Osteocyte (in vitro differentiated cells): ENCODE measurements at regions not wholly inside any gene's neighbourhood (a gene's known extent, or its start where the extent isn't known, plus 50 kb on each side); places are given as distances from the start of the nearest gene placed in this dataset.
A peak's percentile ranks its signal among the peaks of the same experiment; 100 is the strongest.
"Not testable (repeated sequence)": the region's sequence is repeated elsewhere in the genome, so short reads cannot be mapped to it uniquely, and the experiment has no call there.

ENCODE experiments used
- DNase-seq: peaks from one replicate; pipeline ENCODE4 v3.0.0; 2021; ENCODE audit warnings: mixed read lengths; ENCODE audit not compliant: unreplicated experiment; ENCODE audit errors: extremely low spot score
- H3K27ac Mint-ChIP-seq: one replicate; pipeline ENCODE4 v1.8.0; 2021; ENCODE audit warnings: mild to moderate bottlenecking, mixed read lengths; ENCODE audit not compliant: unreplicated experiment
- H3K27me3 Mint-ChIP-seq: one replicate; pipeline ENCODE4 v1.8.0; 2021; ENCODE audit warnings: mixed read lengths; ENCODE audit not compliant: unreplicated experiment
- H3K36me3 Mint-ChIP-seq: one replicate; pipeline ENCODE4 v1.8.0; 2021; ENCODE audit warnings: mixed read lengths; ENCODE audit not compliant: unreplicated experiment
- H3K4me1 Mint-ChIP-seq: one replicate; pipeline ENCODE4 v1.8.0; 2021; ENCODE audit warnings: mixed read lengths; ENCODE audit not compliant: unreplicated experiment
- H3K4me3 Mint-ChIP-seq: one replicate; pipeline ENCODE4 v1.8.0; 2021; ENCODE audit warnings: mild to moderate bottlenecking, moderate library complexity, mixed read lengths; ENCODE audit not compliant: unreplicated experiment
- H3K9me3 Mint-ChIP-seq: one replicate; pipeline ENCODE4 v1.8.0; 2021; ENCODE audit warnings: mixed read lengths; ENCODE audit not compliant: unreplicated experiment
- TF ChIP-seq, protein P1 (sequence below): fragments of 200-600 bp; sonication (generic); IDR thresholded peaks from 2 replicates; pipeline ENCODE4 v1.5.0; 2021; ENCODE audit warnings: antibody characterized with exemption, mild to moderate bottlenecking, moderate library complexity

DNA sequence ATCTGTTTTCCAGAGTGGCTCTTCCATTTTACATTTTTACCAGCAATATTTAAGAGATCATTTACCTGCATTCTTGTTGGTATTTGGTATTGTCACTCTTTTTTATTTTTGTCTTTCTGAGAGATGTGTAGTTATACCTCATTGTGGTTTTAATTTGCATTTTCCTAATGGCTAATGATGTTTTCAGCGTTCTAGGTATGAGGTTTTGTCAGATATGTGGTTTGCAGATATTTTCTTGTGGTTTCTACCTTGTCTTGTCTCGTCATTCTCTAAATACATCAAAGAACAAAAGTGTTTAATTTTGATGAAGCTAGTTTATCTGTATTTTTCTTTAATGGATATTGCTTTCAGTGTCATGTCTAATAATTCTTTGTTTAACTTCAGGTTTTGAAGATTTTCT lies 110.9 kb upstream of the PLGLB1 start:
- not testable (repeated sequence) for H3K27me3 Mint-ChIP-seq, H3K36me3 Mint-ChIP-seq, H3K4me3 Mint-ChIP-seq, DNase-seq, H3K4me1 Mint-ChIP-seq, H3K27ac Mint-ChIP-seq, H3K9me3 Mint-ChIP-seq

DNA sequence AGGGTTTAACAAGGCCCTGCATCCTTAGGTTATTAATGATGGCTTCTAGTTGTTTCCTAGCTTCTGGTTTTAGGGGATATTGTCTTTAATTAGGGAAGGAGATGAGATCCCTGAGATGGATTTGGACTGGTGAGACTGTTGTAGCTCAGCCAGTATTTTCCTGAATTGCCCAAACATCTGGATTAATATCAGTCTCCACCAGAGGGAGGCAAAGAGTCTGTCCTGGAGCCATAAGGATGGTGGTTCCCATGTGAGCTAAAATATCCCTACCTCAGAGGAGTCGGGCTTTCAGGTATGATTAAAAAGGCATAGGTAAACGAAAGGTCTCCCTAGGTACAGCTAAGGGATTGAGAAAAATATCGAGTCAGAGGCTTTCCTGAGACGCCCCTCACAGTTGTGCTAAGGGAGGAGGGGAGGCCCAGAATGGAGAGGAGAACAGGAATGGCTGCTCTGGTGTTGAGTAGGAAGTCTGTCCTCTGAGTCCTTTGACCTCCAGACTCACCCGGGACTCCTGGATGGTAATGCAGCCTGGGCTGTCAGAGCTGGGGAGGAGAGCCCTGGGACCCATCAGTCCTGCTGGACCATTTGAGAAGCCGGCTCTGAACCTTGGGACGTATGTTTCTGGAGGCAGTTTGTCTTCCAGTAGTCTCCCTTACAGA lies 130.3 kb upstream of the PLGLB1 start:
- not testable (repeated sequence) for H3K27ac Mint-ChIP-seq, H3K36me3 Mint-ChIP-seq, H3K4me1 Mint-ChIP-seq, H3K9me3 Mint-ChIP-seq, H3K4me3 Mint-ChIP-seq, DNase-seq
- peaks cover 22% of the 10 kb centered on the region for H3K27me3 Mint-ChIP-seq

DNA sequence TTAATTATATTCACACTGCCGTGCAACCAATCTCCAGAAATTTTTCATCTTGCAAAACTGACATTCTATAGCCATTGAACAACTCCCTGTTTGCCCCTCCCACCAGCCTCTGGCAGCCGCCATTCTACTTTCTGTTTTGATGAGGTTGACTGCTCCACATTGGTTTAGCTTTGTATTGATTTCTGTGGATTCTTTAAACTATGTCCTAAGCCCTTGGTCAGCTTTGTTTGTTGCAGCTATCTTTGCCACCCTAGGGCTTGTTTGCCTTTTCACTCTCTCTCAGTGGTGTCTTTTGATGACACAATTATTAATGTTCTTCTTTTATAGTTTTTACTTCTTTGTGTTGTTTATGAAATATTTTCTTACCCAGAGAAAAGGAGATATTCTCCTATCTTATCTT lies 152.8 kb upstream of the PLGLB1 start:
- not testable (repeated sequence) for H3K4me3 Mint-ChIP-seq, H3K27ac Mint-ChIP-seq, H3K9me3 Mint-ChIP-seq, H3K36me3 Mint-ChIP-seq, DNase-seq, H3K4me1 Mint-ChIP-seq, H3K27me3 Mint-ChIP-seq

DNA sequence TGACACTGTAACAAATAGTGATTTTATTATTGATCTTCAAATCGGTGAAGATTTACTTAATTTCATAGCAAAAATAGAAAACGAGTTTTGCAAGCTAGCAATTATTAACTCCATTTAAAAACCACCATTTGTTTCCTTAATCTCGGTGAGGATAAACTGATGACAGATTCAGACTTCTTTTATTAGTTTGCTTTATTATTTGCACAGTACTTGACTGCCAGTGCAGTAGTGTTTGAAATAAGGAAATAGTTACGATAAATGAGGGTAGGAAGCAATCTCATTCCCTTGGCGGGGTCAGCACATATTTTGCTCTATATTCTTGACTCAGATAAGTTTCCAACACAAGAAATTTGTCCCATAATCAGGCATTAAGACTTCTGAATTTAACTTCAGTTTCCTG lies 161.7 kb upstream of the PLGLB1 start:
- not testable (repeated sequence) for H3K4me3 Mint-ChIP-seq, H3K36me3 Mint-ChIP-seq, H3K9me3 Mint-ChIP-seq, H3K27me3 Mint-ChIP-seq, DNase-seq, H3K27ac Mint-ChIP-seq, H3K4me1 Mint-ChIP-seq

DNA sequence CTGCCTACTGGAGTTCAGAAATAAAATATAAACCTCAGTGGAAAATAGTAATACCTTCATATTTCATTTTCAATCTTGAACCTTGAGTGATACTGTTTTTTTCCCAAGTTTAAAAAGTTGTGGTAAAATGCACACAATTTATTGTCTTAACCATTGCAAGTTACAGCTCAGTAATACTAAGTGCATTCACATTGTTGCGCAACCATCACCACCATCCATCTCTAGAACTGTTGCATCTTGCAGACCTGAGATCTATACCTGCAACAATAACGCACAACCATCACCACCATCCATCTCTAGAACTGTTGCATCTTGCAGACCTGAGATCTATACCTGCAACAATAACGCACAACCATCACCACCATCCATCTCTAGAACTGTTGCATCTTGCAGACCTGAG lies 162.6 kb upstream of the PLGLB1 start:
- H3K4me3 Mint-ChIP-seq, DNase-seq, H3K36me3 Mint-ChIP-seq, H3K27me3 Mint-ChIP-seq, H3K27ac Mint-ChIP-seq, H3K9me3 Mint-ChIP-seq, H3K4me1 Mint-ChIP-seq: not testable (repeated sequence)

DNA sequence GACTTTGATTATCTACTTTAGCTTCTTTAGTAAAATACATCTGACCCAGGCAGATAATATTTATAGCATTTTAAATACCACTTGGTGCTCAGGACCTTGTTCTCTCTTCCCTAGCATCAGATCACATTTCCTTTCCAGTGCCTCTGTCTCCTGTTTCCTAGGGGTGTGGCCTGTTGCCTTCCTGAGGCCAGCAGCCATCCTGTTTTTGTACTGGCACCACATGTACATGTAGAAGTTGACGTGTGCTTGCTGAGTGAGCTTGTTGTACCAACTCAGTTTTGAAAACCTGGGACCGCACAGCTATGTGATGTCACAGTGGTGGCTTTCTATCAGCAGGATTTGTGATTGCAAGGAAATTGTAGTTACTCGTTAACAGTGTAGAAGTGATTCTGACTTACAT lies 167.6 kb upstream of the PLGLB1 start:
- not testable (repeated sequence) for H3K36me3 Mint-ChIP-seq, H3K9me3 Mint-ChIP-seq, H3K27me3 Mint-ChIP-seq, H3K4me1 Mint-ChIP-seq, H3K27ac Mint-ChIP-seq, H3K4me3 Mint-ChIP-seq, DNase-seq

DNA sequence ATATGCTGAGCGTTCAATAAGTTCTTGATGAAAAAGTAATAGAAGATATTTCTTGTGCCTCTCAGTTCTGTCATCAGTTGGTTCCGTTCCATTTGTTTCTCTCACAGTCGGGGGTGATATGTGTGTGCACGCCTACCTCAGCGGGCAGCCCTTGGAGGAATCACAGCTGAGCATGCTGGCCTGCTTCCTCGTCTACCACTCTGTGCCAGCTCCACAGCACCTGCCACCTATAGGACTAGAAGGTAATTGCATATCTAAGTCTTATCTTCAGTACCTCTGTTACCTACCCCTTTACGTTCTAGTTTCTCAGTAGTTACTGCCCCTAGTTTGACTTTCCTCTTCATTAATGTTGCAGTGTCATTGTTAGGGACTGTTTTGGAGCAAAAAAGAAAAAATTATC lies 171.7 kb upstream of the PLGLB1 start:
- not testable (repeated sequence) for H3K4me1 Mint-ChIP-seq, H3K9me3 Mint-ChIP-seq, H3K4me3 Mint-ChIP-seq, H3K36me3 Mint-ChIP-seq, DNase-seq, H3K27ac Mint-ChIP-seq, H3K27me3 Mint-ChIP-seq
- TF ChIP-seq, protein P1, sequence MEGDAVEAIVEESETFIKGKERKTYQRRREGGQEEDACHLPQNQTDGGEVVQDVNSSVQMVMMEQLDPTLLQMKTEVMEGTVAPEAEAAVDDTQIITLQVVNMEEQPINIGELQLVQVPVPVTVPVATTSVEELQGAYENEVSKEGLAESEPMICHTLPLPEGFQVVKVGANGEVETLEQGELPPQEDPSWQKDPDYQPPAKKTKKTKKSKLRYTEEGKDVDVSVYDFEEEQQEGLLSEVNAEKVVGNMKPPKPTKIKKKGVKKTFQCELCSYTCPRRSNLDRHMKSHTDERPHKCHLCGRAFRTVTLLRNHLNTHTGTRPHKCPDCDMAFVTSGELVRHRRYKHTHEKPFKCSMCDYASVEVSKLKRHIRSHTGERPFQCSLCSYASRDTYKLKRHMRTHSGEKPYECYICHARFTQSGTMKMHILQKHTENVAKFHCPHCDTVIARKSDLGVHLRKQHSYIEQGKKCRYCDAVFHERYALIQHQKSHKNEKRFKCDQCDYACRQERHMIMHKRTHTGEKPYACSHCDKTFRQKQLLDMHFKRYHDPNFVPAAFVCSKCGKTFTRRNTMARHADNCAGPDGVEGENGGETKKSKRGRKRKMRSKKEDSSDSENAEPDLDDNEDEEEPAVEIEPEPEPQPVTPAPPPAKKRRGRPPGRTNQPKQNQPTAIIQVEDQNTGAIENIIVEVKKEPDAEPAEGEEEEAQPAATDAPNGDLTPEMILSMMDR: peak; percentile 12

DNA sequence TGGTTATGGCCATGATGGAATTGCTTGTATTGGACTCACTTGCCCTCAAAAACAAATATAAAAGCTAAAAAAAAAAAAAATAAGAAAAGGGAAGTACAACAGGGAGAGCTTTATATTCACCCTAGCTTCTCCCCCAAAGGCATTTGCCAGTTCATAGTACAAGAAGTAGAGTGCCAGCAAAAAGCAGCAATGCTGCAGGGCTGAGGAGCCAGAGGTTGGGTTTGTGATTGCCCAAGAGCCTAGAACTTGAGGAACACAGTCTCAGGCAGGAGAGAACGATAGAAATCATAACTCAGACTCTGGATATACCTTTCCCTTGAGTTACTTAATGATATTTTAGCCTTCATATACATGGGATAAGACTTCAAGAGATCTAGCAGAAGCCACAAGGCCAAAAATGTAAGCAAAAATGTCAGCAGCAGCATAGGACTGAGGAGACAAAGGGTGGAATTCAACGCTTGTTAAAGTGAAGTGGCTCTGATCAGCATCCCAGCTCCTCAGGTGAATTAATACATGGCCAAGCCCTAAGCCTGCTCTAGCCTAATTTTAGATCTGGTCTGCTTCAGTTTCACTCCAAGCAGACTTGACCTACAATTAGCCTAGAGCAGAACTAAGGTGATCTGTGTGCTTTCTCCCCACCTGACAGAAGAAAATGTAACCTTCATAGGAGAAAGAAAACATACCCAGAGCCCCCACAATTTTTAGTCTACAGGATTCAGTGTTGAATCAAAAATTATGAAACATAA lies 172.8 kb upstream of the PLGLB1 start:
- H3K36me3 Mint-ChIP-seq, H3K9me3 Mint-ChIP-seq, H3K27me3 Mint-ChIP-seq, H3K4me3 Mint-ChIP-seq, H3K4me1 Mint-ChIP-seq, DNase-seq, H3K27ac Mint-ChIP-seq: not testable (repeated sequence)

DNA sequence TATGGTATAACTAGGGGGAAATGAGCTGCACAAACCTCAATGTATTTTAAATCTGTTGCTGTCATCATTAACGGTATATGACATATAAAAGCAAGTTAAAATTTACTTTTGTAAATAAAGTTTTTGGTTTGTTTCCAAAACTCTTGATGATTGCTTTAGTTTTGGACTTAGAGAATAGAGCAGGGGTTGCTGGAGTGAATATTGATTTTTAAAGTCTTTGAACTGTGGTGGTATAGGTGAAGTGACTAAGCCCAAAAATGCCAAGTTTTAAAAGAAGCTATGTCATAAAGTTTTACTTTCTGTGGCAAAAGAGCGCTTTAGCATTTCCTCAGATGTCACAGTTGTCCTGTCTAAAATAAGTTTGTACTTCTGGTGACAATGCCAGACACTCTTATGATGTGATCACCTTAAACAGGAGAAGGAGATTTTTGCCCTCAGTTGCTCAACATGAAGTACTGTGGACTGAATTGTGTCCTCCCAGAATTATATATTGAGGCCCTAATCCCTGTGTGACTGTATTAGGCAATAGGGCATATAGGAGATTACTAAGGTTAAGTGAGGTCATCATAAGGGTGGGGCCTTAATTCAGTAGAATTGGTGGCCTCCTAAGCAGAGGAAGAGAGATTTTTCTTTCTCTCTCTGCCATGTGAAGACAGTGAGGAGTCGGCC lies 175.2 kb upstream of the PLGLB1 start:
- not testable (repeated sequence) for H3K36me3 Mint-ChIP-seq, H3K27me3 Mint-ChIP-seq, H3K4me3 Mint-ChIP-seq, H3K9me3 Mint-ChIP-seq, H3K4me1 Mint-ChIP-seq, H3K27ac Mint-ChIP-seq, DNase-seq

DNA sequence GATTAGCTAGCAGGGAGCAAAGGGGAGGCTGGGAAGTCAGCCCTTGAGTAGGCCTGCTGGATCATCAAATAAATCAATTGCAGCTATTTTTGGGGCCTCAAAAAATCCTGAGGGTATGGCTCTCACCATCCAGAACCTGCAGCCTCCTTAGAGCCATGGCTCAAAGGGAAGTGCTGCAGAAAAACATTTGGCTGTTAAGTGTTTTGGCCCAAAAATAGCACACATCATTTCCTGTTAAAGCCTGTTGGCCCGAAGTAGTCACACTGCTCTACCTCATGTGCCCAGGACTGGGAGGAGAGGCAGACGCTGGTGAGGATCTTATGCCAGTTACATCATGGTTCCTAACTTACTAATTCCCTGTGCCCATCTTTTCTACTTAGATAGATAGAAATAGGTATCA lies 176.8 kb upstream of the PLGLB1 start:
- not testable (repeated sequence) for DNase-seq, H3K4me1 Mint-ChIP-seq, H3K36me3 Mint-ChIP-seq, H3K27ac Mint-ChIP-seq, H3K9me3 Mint-ChIP-seq, H3K4me3 Mint-ChIP-seq, H3K27me3 Mint-ChIP-seq

DNA sequence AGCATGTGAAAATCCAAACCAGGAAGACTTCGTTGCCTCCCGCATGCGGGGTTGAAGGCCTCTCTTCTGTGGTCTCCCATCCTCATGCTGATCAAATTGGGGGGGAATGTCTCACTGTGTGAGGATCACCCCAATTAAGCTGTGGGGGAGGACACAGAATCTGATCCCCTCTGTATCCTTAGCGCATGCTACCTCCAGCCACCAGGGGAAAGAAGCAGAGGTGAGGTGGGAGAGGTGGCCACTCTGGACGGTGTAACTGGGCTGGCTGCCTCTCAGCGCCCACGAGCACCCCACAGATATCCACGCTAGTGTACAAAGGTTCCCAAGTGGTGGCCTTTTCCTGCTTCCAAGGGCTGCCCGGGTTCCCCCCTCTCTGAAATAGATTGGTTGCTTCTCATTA lies 177.6 kb upstream of the PLGLB1 start:
- H3K27me3 Mint-ChIP-seq, H3K36me3 Mint-ChIP-seq, H3K4me1 Mint-ChIP-seq, H3K9me3 Mint-ChIP-seq, H3K27ac Mint-ChIP-seq, H3K4me3 Mint-ChIP-seq, DNase-seq: not testable (repeated sequence)
